GM19397 (cell line): ENCODE measurements at regions not wholly inside any gene's neighbourhood (a gene's known extent, or its start where the extent isn't known, plus 50 kb on each side); places are given as distances from the start of the nearest gene placed in this dataset.
A peak's percentile ranks its signal among the peaks of the same experiment; 100 is the strongest.

Experiments used
- ATAC-seq: cut with Tn5 transposase; IDR thresholded peaks from one replicate; pipeline ENCODE4 v1.9.1; 2021; ENCODE audit warnings: mild to moderate bottlenecking, moderate library complexity; ENCODE audit not compliant: unreplicated experiment

DNA sequence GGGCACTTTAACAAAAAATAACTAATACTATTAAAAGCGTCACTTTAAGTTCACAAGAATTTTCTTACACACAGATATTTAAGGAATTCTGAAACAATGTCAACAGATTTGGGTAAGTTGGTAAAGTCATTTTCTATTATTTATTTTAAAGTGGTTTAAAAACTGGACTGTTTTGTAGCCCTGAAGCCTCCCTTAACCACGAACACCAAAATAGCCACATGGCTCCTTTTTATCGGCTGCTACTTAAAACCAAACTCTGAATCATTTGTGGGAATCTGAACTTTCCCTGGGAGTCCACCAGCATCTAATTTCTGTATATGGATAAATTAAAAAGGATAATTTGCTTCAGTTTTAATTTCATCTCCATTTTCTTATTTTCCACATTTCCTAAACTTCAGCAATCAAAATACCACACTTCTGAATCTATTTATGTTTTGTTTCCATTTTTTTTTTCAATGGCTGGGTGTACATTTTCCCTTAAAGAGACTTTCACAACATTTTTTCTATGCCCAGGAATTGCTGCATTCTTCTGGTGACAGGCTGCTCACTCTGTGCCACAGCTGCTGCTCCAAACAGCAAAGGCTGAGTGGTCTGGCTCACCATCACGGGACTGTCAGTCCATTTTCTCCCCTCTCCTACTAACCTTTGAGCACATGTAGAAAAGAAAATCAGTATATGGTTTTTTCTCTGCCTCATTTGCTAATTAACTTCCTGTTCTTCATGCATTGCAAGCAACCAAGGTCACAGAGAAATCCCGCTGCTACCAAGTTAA lies 255.5 kb upstream of the KCNJ16 start:
- no peak for ATAC-seq

DNA sequence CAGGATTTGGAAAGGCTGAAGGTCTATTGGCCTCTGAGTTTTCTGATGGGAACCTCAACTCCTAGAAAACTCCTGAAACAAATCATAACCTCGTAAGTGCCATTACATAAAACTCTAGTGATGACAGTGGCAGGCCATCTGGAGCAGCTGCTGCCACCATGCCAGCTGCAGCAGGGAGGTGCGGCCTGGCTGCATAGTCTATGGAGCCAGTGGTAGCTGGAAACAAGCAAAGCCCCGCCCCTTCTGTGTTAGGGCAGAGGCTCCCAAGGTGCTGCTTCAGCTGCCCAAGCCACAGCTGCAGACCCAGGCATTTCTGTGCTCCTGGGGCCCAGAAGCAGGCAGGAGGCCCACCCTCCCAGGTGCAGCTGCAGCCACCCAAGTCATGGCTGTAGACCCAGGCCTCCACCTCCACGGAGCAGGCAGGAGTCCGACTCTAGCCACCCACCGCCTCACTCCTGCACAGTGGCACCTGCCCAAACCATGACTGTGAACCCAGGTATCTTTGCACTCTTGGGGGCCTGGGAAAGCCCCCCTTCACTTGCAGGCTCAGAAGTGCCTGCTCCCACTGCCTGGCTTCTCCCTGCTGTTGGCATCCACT lies 254.1 kb upstream of the KCNJ16 start:
- no peak for ATAC-seq

DNA sequence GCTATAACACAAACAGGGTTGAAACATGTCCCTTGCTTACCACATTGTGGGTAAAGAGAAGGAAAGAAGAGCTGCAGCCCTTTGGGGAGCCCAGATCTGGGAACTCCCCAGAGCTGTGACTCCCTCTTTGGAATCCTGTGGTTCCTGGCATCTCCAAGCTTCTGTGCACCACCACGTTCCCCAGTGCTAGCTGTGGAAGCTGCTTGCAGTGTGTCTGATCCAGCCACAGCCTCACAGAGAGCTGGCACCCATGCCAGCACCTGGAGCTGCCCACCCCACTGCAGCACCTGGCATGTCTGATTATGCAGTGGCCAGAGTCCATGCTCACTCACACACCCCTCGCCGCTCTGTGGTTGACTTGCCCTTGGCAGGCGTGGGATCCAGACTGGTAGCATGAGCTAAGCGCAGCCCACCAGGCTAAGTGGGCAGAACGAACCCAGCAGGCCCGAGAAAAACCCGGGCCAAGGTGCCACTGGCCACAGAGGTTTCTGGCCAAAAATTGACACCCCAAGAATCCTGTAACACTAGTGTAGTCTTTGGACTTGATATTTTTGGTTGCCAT lies 252.6 kb upstream of the KCNJ16 start:
- no peak for ATAC-seq

DNA sequence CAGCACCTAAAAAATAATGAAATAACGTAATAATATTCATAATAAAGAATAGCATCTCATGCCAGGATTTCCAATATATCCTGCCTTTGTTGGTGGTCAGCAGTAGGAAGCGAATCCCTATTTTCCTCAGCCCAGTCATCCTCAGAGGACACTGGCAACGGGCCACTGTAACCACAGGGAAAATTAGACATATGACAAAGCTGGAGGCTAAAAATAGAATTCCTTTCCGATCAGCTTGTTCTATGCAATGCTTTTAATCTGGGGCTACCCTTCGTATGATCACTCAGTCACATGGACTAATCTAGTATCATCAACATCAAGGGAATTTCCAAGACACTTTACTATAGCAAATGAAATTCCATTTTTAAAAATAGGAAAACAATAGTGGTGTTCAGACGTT lies 246.9 kb upstream of the KCNJ16 start:
- ATAC-seq = no peak

DNA sequence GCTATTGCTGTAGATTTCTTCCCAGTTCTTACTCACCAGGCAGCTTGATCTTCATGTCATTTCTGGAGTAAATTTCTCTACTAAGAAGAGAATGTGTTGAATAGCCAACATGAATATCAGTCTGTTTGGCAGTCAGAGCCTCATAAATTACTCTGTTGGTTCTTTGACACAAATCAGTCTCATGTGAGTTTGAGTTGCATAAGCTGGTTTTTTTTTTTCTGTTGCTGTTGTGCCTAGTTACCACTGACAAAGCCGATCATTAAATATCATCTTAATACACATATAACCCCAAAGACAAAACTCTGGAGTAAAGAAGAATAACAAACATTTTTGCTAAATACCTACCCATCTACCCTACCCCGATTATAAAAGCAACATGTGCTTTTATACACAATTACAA lies 240.5 kb upstream of the KCNJ16 start:
- ATAC-seq = no peak

DNA sequence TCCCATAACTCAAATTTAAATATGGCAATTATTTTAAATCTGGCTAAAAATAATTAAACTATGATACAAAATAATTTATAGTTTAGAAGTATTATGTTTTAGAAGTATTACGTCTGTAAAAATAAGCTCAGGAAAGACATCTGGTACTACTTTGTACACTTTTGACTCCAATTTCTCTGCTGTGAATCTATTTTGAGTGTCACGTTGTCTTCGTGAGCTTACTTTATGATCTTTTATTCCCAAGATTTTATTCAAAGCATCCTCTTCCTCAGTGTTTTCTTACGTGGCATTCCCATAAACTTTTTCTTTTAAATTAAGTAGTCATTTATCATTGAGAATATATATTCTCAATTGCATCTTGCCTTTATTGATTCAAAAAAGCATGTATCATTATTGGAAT lies 223.3 kb upstream of the KCNJ16 start:
- ATAC-seq = no peak

DNA sequence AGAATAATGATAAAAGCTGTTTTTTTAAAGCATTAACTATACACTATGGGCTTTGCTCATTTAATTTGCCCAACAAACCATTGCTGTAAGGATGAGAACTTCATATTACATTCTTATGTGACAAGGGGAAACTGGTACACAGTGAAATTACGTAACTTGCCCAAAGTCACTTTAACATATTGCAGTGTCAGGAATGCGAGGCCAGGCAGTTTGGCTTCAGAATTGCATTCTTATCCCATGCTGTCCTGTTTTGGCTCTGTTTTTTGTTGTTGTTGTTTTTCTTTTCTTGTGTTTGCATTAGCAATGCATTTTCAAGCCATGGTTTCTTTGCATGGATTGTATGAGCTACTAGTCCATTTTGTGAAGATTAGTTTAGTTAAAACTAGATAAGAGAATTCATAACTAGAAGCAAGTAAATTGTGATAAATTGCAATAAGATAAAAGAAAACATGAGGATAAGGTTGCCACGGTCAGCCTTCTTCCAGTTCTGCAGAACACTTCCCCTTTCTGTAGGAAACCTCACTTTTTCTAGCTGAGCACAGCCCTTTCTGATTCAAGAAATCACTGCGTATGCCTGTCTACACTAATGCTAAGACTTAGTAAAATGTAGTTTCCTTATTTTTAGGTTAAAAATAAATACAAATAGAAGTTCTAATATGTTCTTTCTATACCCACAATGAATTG lies 221.3 kb upstream of the KCNJ16 start:
- no peak for ATAC-seq

DNA sequence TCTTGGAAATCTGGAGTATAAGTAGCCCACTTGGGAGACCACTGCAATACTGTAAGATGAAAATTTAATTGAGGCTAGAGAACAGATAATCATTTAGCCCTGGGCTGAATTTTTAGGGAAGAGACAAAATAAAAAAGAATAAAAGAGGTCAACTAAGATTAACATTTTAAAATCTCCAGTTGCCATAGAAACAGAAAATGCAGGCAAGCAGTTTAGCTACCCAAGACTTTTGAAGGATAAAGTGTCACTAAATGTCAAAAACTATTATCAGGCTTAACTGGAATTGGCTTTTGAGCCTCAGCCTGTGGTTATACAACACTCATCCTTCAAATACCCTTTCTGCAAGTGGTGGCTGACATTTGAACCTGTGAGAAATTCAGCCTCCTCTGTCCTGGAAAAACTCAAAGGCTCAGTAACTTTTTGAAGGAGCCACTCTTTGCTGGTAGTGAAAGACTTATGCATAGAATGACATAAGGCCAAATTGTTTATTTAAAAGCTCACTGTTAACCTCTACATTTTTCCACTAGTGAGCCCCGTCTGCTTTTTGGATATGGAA lies 220.7 kb upstream of the KCNJ16 start:
- no peak for ATAC-seq

DNA sequence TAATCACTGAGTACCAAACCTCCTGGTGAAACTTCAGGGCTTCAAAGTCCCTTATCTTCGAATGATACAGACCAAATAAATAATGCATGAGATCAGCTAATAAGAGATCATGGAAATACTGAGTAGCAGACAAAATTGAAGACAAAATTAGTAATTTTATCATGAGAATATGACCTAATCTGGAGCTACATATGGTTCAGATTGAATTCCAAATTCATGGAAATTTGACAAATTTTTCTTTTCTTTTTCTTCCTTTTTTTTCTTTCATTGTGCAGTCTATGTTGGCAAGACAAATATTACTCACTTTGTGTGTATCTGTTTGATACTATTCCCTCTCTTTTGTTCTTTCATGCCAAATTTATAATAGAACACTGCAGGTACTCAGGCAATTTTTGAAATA lies 218.1 kb upstream of the KCNJ16 start:
- no peak for ATAC-seq

DNA sequence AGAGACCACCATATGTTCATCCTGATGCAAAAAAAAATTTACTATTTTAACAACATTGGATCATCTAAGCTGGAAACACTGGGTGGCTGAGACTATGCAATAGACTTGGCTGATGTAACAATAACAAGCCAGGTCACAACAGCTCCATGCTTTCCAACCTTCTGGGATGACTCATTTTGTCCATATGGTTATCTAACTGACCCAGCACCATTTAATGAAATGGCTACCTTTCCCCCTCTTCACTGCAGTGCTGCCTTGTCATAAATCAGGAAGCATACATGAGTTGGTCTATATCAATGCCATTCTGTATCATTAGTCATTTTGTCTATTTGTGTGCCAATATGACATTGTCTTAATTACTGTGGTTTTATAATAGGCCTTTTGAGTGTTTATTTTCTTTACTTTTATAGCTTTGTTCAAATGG lies 217.6 kb upstream of the KCNJ16 start:
- ATAC-seq = no peak

DNA sequence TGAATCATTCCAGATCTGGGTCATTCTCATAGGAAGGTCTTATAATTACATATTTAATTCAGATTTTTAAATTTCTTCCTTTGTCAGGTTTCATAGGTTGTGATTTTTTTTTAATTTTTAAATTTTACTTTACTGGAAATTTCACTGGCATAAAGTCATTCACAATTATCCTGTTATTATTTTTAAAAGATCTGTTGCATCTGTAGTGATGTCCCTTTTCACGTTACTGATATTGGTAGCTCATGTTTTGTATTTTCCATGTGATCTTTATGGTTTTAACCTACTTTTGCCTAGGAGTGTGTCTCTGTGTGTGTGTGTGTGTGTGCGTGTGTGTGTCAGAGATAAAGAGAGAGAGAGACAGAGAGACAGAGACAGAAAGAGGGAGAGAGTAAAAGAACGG lies 216.6 kb upstream of the KCNJ16 start:
- no peak for ATAC-seq

DNA sequence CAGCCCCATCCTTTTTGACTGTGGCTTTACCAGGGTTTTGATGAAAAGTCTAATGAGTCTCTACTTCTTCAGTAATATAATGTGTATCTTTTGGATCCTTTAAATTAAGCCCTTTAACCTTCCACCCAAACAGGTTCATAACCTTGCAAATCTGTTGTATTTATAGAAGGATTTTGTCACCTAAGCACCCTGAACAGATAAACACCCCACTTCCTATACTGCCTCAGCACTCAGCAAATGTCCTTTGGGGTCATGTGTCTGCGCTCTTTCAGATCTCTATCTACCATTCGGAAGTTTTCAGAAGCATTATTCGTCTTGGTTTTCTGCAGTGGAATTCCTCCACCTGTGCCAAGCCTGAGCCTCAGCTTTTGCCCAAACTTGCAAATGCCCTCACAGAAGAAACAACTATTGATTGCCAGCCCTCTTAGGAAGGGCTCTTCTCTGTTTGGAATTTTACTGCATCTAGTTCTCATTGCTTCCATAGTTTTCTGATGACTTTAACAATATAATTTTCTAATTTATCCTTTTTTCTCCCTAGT lies 214.8 kb upstream of the KCNJ16 start:
- ATAC-seq = no peak

DNA sequence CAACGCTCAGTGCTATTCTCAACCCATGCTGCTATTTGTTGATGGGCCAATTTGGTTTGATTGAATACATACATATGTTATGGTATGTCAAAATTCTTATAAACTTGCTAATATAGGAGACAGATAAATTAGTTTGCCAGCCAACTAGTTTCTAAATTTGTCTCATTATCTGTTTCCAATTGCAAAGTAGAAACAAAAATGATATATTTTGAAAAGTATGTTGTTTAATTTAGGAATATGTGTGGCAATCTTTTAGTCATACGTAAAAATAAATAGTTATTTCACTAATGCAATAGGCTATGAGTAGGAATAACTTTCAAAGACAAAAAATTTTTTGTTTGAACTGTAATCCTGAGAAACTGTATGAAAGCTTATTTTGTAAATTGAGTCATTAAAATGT lies 210.6 kb upstream of the KCNJ16 start:
- no peak for ATAC-seq

DNA sequence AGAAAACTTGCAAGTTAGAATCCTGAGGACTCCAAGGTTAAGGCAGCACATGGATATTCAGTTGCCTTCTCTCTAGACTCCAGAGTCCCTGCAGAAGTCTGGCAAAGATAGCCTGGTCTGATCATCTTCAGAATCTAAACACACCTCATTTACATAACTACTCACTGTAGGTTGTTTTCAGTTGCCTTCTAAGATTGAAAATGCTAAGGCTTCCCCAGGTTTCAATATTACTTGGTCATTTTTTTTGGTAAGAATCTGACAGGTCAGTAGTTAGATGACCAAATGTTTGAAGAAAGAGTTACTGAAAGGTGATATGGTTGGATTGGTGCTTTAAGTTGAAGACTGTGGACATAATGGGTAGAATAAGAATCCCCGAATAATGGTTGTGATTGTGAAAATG lies 205.4 kb upstream of the KCNJ16 start:
- ATAC-seq = peak; percentile 61

DNA sequence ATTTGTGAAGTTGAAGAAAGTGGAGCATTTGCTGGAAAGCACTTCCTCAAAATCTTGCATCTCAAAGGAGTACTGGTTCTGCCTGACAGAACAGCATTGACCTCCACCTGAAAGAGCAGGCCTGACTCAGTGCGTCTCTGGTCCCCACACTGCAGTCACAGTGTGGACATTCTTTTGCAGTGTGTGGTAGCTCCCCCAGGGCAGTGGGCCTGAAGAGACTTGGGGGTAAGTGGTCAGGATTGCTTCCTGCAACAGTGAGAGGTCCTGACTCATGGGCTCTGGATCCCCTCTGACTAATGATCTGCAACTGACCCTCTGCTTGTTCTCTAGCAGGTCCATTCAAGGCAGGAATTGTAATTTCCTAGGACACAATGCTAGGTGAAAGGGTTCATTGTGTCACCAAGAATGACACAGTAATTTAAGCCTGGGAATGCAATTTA lies 204.9 kb upstream of the KCNJ16 start:
- ATAC-seq = peak; percentile 66

DNA sequence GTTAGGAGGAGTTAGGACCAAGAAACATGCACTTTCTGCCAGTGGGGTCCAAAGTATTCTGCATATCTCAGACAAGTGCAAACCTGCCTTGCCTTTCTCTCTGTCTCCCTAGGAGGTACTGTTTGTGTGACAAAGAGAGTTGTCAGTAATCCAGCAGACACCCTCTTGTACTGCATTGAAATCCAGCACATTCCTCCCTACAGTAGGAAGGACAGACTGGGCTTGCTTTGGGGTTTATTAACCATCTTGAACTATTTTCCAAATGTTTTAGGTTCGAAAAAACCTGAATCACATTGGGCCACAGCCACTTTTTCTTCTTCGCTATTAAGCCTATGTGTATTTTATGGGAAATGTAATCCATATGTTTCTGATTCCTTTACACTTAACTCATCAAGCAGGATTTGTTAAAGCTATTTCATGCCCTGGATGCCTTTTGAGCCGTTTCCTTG lies 204.2 kb upstream of the KCNJ16 start:
- no peak for ATAC-seq

DNA sequence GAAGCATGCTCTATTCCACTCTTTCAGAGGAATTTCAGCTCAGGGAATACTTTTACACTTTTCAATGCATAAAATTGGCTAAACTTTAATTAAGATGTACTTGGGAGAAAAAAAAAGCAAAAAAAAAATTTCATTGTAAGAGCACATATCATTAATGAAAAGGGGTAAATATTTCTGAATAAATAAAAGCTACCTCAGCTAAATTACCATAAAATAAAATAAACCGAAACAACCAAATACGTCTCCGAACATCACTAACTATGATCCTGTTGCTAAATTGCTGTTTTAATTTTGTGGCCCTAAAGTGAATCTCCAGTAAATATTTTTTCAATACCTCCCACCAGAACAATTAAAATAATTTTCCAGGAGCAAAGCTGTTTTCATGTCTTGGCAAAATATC lies 203.7 kb upstream of the KCNJ16 start:
- no peak for ATAC-seq

DNA sequence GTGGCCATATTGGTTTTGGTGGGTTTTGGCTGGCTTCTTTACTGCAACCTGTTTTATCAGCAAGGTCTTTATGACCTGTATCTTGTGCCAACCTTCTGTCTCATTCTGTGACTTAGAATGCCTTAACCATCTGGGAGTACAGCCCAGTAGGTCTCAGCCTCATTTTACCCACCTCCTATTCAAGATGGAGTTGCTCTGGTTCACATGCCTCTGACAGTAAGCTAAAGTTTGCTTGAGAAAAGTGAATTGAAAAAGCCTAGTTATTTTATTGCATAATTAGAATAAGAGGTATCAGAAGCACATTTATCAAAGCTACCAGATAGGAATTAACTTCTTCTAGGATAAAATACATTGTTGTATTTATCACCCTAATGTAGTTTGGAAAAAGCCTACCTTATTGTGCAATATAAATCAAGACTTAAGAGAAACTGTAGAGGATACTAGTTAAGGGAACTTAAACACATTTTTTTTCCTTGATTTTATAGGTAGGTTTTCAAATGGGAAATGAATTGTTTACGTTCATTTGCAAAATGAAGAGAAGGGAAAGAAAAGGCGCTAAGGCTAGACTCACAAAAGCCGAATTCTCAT lies 202.3 kb upstream of the KCNJ16 start:
- no peak for ATAC-seq

DNA sequence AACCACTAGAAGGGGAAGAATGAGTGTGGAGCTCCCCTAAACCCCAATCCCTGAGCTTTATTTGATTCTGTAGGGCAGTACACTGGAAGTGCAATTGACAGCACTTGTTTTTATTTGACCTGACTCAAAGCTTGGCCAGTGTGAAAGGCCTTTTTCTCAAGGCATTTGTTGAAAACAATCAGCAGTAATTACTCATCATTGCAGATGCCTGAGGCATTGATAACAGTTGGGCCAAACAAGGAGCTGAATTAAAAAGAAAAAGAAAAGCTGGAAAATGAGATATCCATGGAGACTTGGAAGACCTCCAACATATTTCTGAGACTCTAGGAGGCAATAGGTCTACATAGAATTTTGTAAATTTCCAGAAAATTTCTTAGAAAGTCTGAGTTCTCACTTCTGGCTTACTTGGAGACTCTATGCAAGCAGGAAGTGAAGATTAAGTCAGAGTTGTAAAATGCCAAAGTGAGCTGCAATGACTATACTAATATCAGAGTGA lies 200.8 kb upstream of the KCNJ16 start:
- no peak for ATAC-seq

DNA sequence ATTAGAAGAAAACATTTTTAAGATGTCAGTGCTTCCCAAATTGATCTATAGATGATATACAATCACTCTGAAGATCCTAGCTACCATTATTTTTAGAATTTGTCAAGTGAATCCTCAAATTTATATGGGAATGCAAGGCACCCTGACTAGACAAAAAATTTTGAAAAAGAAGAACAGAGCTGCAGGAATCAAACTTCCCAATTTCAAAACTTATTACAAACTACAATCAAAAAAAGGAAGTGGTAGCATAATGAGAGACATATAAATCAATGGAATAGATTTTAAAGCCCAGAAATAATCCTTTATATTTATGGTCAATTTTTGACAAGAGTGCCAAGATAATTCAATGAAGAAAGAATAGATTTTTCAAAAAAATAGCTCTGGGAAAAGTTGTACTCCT lies 198.3 kb upstream of the KCNJ16 start:
- ATAC-seq = no peak

DNA sequence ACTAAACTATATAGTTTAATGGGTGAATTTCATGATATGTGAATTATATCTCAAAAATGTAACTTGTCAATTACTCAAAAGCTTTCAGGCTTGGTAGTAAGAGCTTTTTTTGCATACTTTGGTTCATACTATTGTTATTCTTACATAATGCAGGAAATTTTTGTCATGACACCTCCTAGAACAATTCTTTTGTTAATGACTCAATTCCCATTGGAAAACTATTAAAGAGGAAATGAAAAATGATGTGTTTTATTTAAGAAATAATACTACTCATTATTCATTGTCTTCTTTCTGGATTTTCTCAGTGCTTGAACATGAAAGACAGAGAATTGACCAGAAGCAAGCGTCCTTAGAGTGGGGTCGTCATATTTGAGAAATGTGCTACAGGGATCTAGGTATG lies 196.4 kb upstream of the KCNJ16 start:
- no peak for ATAC-seq
